Pancreas (tissue), 10 donors: ENCODE measurements at regions not wholly inside any gene's neighbourhood (a gene's known extent, or its start where the extent isn't known, plus 50 kb on each side); places are given as distances from the start of the nearest gene placed in this dataset.

Source experiments
- ATAC-seq, 4 donors: fragments of 200-7000 bp; cut with Tn5 transposase; one replicate each; pipeline versions ENCODE4 v1.8.0 to v1.9.1; 2020; ENCODE audit warnings: mild to moderate bottlenecking in 4 of 4, moderate library complexity in 4 of 4
- DNase-seq, 6 donors: peaks; one replicate each; pipeline ENCODE4 v3.0.0-alpha.2; 2020
- FAIRE-seq: peaks from 2 replicates; lab custom pipeline; 2012; peaks lifted over from hg19 to GRCh38; lab: Jason Lieb, UNC
- H3K27ac ChIP-seq, 4 donors: fragments of 200-600 bp; sonication (generic); 1 replicate in 3 of 4; 2 replicates in 1 of 4; pipeline versions ENCODE4 v1.5.0 to v1.8.0; 2020
- H3K27me3 ChIP-seq, 4 donors: fragments of 200-600 bp; one replicate each; pipeline ENCODE4 v1.8.0; 2021
- H3K36me3 ChIP-seq, 3 donors: fragments of 200-600 bp; sonication (generic) in 1 of 3; one replicate each; pipeline versions ENCODE4 v1.5.0 to v1.8.0; 2020 to 2021
- H3K4me1 ChIP-seq, 3 donors: fragments of 200-600 bp; one replicate each; pipeline ENCODE4 v1.8.0; 2021
- H3K4me3 ChIP-seq, 4 donors: fragments of 200-600 bp; sonication (generic) in 2 of 4; one replicate each; pipeline versions ENCODE4 v1.5.0 to v1.8.0; 2020 to 2021
- H3K9me3 ChIP-seq, 4 donors: fragments of 200-600 bp; one replicate each; pipeline ENCODE4 v1.8.0; 2021
- CTCF ChIP-seq, 4 donors: fragments of 200-600 bp; sonication (generic) in 3 of 4; IDR thresholded peaks; one replicate each; pipeline versions ENCODE4 v1.5.0 to v1.8.0; 2021; ENCODE audit warnings: antibody characterized with exemption in 4 of 4
- WGBS, 2 donors: extraction: QIAGEN DNeasy Blood & Tissue Kit; methylation state at CpG; one replicate each; pipeline ENCODE4 v1.1.7; 2013; 5-methylcytosine and 5-hydroxymethylcytosine counted together
- intact Hi-C, 3 donors: fragments of 100-400 bp; cut with DNase I; formaldehyde crosslinking; loops; one replicate each; pipeline versions ENCODE4 v1.11.1 to v1.14.2; 2022
- donor health status: healthy with polysubstance abuse.
- donor health status: DM: no; HTN: no; CAD: no; lungs with moderate emphysema.
- donor health status: DM: no; HTN: no; CAD: no.
- donor health status: control.
- donor health status: control.
- donor health status: Bipolar disorder and iron deficiency.
- donor health status: DM: yes; HTN: yes; CAD: no.
- donor health status: DM: no; HTN: no; CAD: no.
- donor health status: DM: no; HTN: no; CAD: no.
- donor health status: DM: yes; HTN: yes; CAD: no.

- Histone ChIP-seq H3K36me3 (no peaks in the 10 kb centered on the region), H3K4me1 (no peaks in the 10 kb centered on the region), H3K27ac (no peak overlapping the region), H3K4me3 (no peak overlapping the region), H3K9me3 (no peaks in the 10 kb centered on the region), H3K27me3 (no peaks in the 10 kb centered on the region)
- no peak for DNase-seq
- no peak for TF ChIP-seq CTCF (IDR thresholded peaks at IDR 0.05)
- intact Hi-C loops = no loop called here
- no peak for FAIRE-seq
- no peak for ATAC-seq
- WGBS, 2 donors = 70 to 77% methylated on average over 3 of the region's 3 CpGs
Measured at GRCh38 chr11:97223647-97224046, 833.8 kb downstream of the JRKL start.

GRCh38 chr11:97224396-97224795 lies 834.6 kb downstream of the JRKL start:
- FAIRE-seq (no peak), ATAC-seq (no peak), DNase-seq (no peak)
- no peaks in the 10 kb centered on the region for H3K9me3 ChIP-seq
- H3K36me3 ChIP-seq = no peaks in the 10 kb centered on the region
- no peak for TF ChIP-seq CTCF (IDR thresholded peaks at IDR 0.05)
- no peak overlapping the region for H3K4me3 ChIP-seq
- H3K27me3 ChIP-seq = no peaks in the 10 kb centered on the region
- intact Hi-C loops = no loop called here
- no peak overlapping the region for H3K27ac ChIP-seq
- H3K4me1 ChIP-seq = no peaks in the 10 kb centered on the region
- 36 to 49% methylated on average over 4 of the region's 4 CpGs for WGBS, 2 donors

- Histone ChIP-seq H3K27ac (no peak overlapping the region), H3K4me1 (no peaks in the 10 kb centered on the region), H3K9me3 (no peaks in the 10 kb centered on the region), H3K36me3 (no peaks in the 10 kb centered on the region), H3K4me3 (no peak overlapping the region), H3K27me3 (no peaks in the 10 kb centered on the region)
- no peak for DNase-seq
- intact Hi-C loops = no loop called here
- ATAC-seq = no peak
- FAIRE-seq = no peak
- TF ChIP-seq CTCF (IDR thresholded peaks at IDR 0.05) = no peak
- 67 to 76% methylated on average over 5 of the region's 5 CpGs for WGBS, 2 donors
Measured at GRCh38 chr11:97225794-97226193, 836.0 kb downstream of the JRKL start.

- ATAC-seq = no peak
- no peak overlapping the region for H3K4me3 ChIP-seq
- H3K27me3 ChIP-seq = no peaks in the 10 kb centered on the region
- FAIRE-seq = no peak
- intact Hi-C loops = no loop called here
- H3K27ac ChIP-seq = no peak overlapping the region
- no peaks in the 10 kb centered on the region for H3K4me1 ChIP-seq
- WGBS, 2 donors = 49 to 58% methylated on average over 3 of the region's 3 CpGs
- no peaks in the 10 kb centered on the region for H3K9me3 ChIP-seq
- H3K36me3 ChIP-seq = no peaks in the 10 kb centered on the region
- no peak for DNase-seq
- TF ChIP-seq CTCF (IDR thresholded peaks at IDR 0.05) = no peak
Measured at GRCh38 chr11:97229936-97230335, 840.1 kb downstream of the JRKL start.

- FAIRE-seq (no peak), ATAC-seq (no peak), DNase-seq (no peak)
- no peak for TF ChIP-seq CTCF (IDR thresholded peaks at IDR 0.05)
- Histone ChIP-seq H3K4me1 (no peaks in the 10 kb centered on the region), H3K4me3 (no peak overlapping the region), H3K27me3 (no peaks in the 10 kb centered on the region), H3K27ac (no peak overlapping the region), H3K36me3 (no peaks in the 10 kb centered on the region), H3K9me3 (no peaks in the 10 kb centered on the region)
- intact Hi-C loops = no loop called here
Measured at GRCh38 chr11:97231231-97231630, 841.4 kb downstream of the JRKL start.
